Suprapubic skin (tissue), 4 donors: ENCODE measurements at regions not wholly inside any gene's neighbourhood (a gene's known extent, or its start where the extent isn't known, plus 50 kb on each side); places are given as distances from the start of the nearest gene placed in this dataset.

ENCODE experiments used
- DNase-seq, 2 donors: peaks; one replicate each; pipeline ENCODE4 v3.0.0-alpha.2; 2019; ENCODE audit warnings: low spot score in 2 of 2
- H3K27ac ChIP-seq: fragments of 200-600 bp; sonication (generic); one replicate; pipeline ENCODE4 v1.5.1; 2019
- H3K27me3 ChIP-seq: fragments of 200-600 bp; sonication (generic); one replicate; pipeline ENCODE4 v1.5.1; 2019
- H3K36me3 ChIP-seq: fragments of 200-600 bp; sonication (generic); one replicate; pipeline ENCODE4 v1.5.1; 2019
- H3K4me1 ChIP-seq: fragments of 200-600 bp; sonication (generic); one replicate; pipeline ENCODE4 v1.5.1; 2019
- H3K4me3 ChIP-seq: fragments of 200-600 bp; sonication (generic); one replicate; pipeline ENCODE4 v1.5.1; 2019; ENCODE audit warnings: mild to moderate bottlenecking
- H3K9me3 ChIP-seq: fragments of 200-600 bp; sonication (generic); one replicate; pipeline ENCODE4 v1.5.1; 2019
- CTCF ChIP-seq, 2 donors: fragments of 200-600 bp in 1 of 2; fragments of 450-650 bp in 1 of 2; sonication (generic) in 1 of 2; IDR thresholded peaks; one replicate each; pipeline ENCODE4 v1.5.1; 2016 to 2019; ENCODE audit warnings: antibody characterized with exemption in 2 of 2, mild to moderate bottlenecking in 1 of 2, moderate library complexity in 1 of 2
- EP300 ChIP-seq: sonication (generic); formaldehyde crosslinking; IDR thresholded peaks from one replicate; pipeline ENCODE4 v1.6.1; 2017; ENCODE audit warnings: antibody characterized with exemption
- POLR2A ChIP-seq, 2 donors: fragments of 450-650 bp; IDR thresholded peaks; one replicate each; pipeline ENCODE4 v1.6.1; 2017; ENCODE audit warnings: antibody characterized with exemption in 2 of 2, mild to moderate bottlenecking in 2 of 2, moderate library complexity in 2 of 2
- POLR2AphosphoS5 ChIP-seq, 3 donors: sonication (generic); formaldehyde crosslinking; IDR thresholded peaks; one replicate each; pipeline ENCODE4 v1.6.1; 2017; ENCODE audit warnings: antibody characterized with exemption in 3 of 3
- WGBS: methylation state at CpG from one replicate; pipeline ENCODE4 v1.1.5; 2018; 5-methylcytosine and 5-hydroxymethylcytosine counted together

GRCh38 chr20:7437311-7437710 is 502.9 kb downstream of the HAO1 start:
- Histone ChIP-seq H3K4me1 (no peaks in the 10 kb centered on the region), H3K9me3 (no peaks in the 10 kb centered on the region), H3K4me3 (no peak overlapping the region), H3K27ac (no peak overlapping the region), H3K36me3 (no peaks in the 10 kb centered on the region), H3K27me3 (no peaks in the 10 kb centered on the region)
- DNase-seq = no peak
- no peak for TF ChIP-seq POLR2AphosphoS5 (IDR thresholded peaks at IDR 0.05)
- WGBS = 93% methylated on average over 3 of the region's 3 CpGs

GRCh38 chr20:7449269-7449668 is 491.0 kb downstream of the HAO1 start:
- no peak for DNase-seq
- Histone ChIP-seq H3K4me3 (no peak overlapping the region), H3K27me3 (no peaks in the 10 kb centered on the region), H3K4me1 (no peaks in the 10 kb centered on the region), H3K36me3 (no peaks in the 10 kb centered on the region), H3K27ac (no peak overlapping the region), H3K9me3 (no peaks in the 10 kb centered on the region)
- WGBS = 83% methylated on average over 1 of the region's 1 CpG
- TF ChIP-seq POLR2A (IDR thresholded peaks at IDR 0.05) = no peak
- no peak for TF ChIP-seq EP300
- TF ChIP-seq POLR2AphosphoS5 (IDR thresholded peaks at IDR 0.05) = no peak
- no peak for TF ChIP-seq CTCF (IDR thresholded peaks at IDR 0.05)

- H3K4me1 ChIP-seq = no peaks in the 10 kb centered on the region
- no peaks in the 10 kb centered on the region for H3K36me3 ChIP-seq
- H3K9me3 ChIP-seq = no peaks in the 10 kb centered on the region
- no peak for DNase-seq
- no peak overlapping the region for H3K27ac ChIP-seq
- H3K27me3 ChIP-seq = no peaks in the 10 kb centered on the region
- TF ChIP-seq POLR2A (IDR thresholded peaks at IDR 0.05) = no peak
- TF ChIP-seq CTCF (IDR thresholded peaks at IDR 0.05) = no peak
- no peak for TF ChIP-seq EP300
- TF ChIP-seq POLR2AphosphoS5 (IDR thresholded peaks at IDR 0.05) = no peak
- H3K4me3 ChIP-seq = no peak overlapping the region
- 90% methylated on average over 2 of the region's 2 CpGs for WGBS
Measured at GRCh38 chr20:7452890-7453289, 487.4 kb downstream of the HAO1 start.

GRCh38 chr20:7454047-7454446 is 486.2 kb downstream of the HAO1 start:
- DNase-seq = no peak
- H3K4me1 ChIP-seq = no peaks in the 10 kb centered on the region
- H3K27ac ChIP-seq = no peak overlapping the region
- H3K36me3 ChIP-seq = no peaks in the 10 kb centered on the region
- no peak for TF ChIP-seq POLR2AphosphoS5 (IDR thresholded peaks at IDR 0.05)
- no peaks in the 10 kb centered on the region for H3K9me3 ChIP-seq
- H3K27me3 ChIP-seq = no peaks in the 10 kb centered on the region
- H3K4me3 ChIP-seq = no peak overlapping the region
- 90% methylated on average over 2 of the region's 2 CpGs for WGBS

GRCh38 chr20:7458459-7458858 is 481.8 kb downstream of the HAO1 start:
- Histone ChIP-seq H3K4me1 (no peaks in the 10 kb centered on the region), H3K4me3 (no peak overlapping the region), H3K36me3 (no peaks in the 10 kb centered on the region), H3K27ac (no peak overlapping the region), H3K27me3 (no peaks in the 10 kb centered on the region), H3K9me3 (no peaks in the 10 kb centered on the region)
- DNase-seq = no peak
- TF ChIP-seq POLR2A (IDR thresholded peaks at IDR 0.05) = no peak
- TF ChIP-seq CTCF (IDR thresholded peaks at IDR 0.05) = no peak
- no peak for TF ChIP-seq POLR2AphosphoS5 (IDR thresholded peaks at IDR 0.05)
- TF ChIP-seq EP300 = no peak
- WGBS = 86% methylated on average over 3 of the region's 3 CpGs

- Histone ChIP-seq H3K27ac (no peak overlapping the region), H3K36me3 (no peaks in the 10 kb centered on the region), H3K27me3 (no peaks in the 10 kb centered on the region), H3K9me3 (no peaks in the 10 kb centered on the region), H3K4me1 (no peaks in the 10 kb centered on the region), H3K4me3 (no peak overlapping the region)
- TF ChIP-seq POLR2AphosphoS5 (IDR thresholded peaks at IDR 0.05) = no peak
- TF ChIP-seq EP300 = no peak
- no peak for TF ChIP-seq POLR2A (IDR thresholded peaks at IDR 0.05)
- TF ChIP-seq CTCF (IDR thresholded peaks at IDR 0.05) = no peak
- DNase-seq = no peak
- 65% methylated on average over 1 of the region's 1 CpG for WGBS
Measured at GRCh38 chr20:7459083-7459482, 481.2 kb downstream of the HAO1 start.
